SK-N-SH treated with all-trans-retinoic acid at 6 μM for 48 hours (cell line): ENCODE measurements at regions not wholly inside any gene's neighbourhood (a gene's known extent, or its start where the extent isn't known, plus 50 kb on each side); places are given as distances from the start of the nearest gene placed in this dataset.

Experiments used
- ATAC-seq: fragments of 200-7000 bp; cut with Tn5 transposase; 3 replicates; pipeline ENCODE4 v1.9.1; 2020; ENCODE audit warnings: mild to moderate bottlenecking, moderate library complexity
- ARNTL ChIP-seq: fragments of 450-650 bp; formaldehyde crosslinking; IDR thresholded peaks from 2 replicates; pipeline ENCODE4 v1.5.0; 2020; ENCODE audit warnings: low read depth, mild to moderate bottlenecking, moderate library complexity, borderline replicate concordance
- BACH2 ChIP-seq: fragments of 250-450 bp; sonication (Bioruptor Pico); IDR thresholded peaks from 2 replicates; pipeline ENCODE4 v1.9.0; 2021; ENCODE audit warnings: mild to moderate bottlenecking, borderline replicate concordance
- CREB5 ChIP-seq: fragments of 250-450 bp; sonication (Bioruptor Pico); IDR thresholded peaks from 2 replicates; pipeline ENCODE4 v1.5.1; 2020; ENCODE audit warnings: low read depth, mild to moderate bottlenecking, moderate library complexity
- CSDC2 ChIP-seq: fragments of 250-450 bp; sonication (Bioruptor Pico); IDR thresholded peaks from 2 replicates; pipeline ENCODE4 v1.5.0; 2020; ENCODE audit warnings: mild to moderate bottlenecking, moderate library complexity
- CSRNP3 ChIP-seq: fragments of 250-450 bp; sonication (Bioruptor Pico); IDR thresholded peaks from 2 replicates; pipeline ENCODE4 v1.5.1; 2021; ENCODE audit warnings: mild to moderate bottlenecking, moderate library complexity
- ESRRG ChIP-seq: fragments of 250-450 bp; sonication (Bioruptor Pico); IDR thresholded peaks from 2 replicates; pipeline ENCODE4 v1.6.1; 2021; ENCODE audit warnings: mild to moderate bottlenecking
- GLIS3 ChIP-seq: fragments of 250-450 bp; sonication (Bioruptor Pico); IDR thresholded peaks from 2 replicates; pipeline ENCODE4 v1.5.0; 2020; ENCODE audit warnings: mild to moderate bottlenecking, moderate library complexity
- OSR1 ChIP-seq: fragments of 250-450 bp; sonication (Bioruptor Pico); IDR thresholded peaks from 2 replicates; pipeline ENCODE4 v1.8.0; 2022; ENCODE audit warnings: moderate library complexity, mild to moderate bottlenecking, inconsistent platforms
- PATZ1 ChIP-seq: fragments of 250-450 bp; sonication (Bioruptor Pico); IDR thresholded peaks from 2 replicates; pipeline ENCODE4 v1.8.0; 2020; ENCODE audit warnings: mild to moderate bottlenecking, moderate library complexity, borderline replicate concordance
- POU6F1 ChIP-seq: fragments of 250-450 bp; sonication (Bioruptor Pico); IDR thresholded peaks from 2 replicates; pipeline ENCODE4 v1.8.0; 2021; ENCODE audit warnings: low read depth, mild to moderate bottlenecking, moderate library complexity, borderline replicate concordance
- SNAI2 ChIP-seq: fragments of 250-450 bp; sonication (Bioruptor Pico); IDR thresholded peaks from 2 replicates; pipeline ENCODE4 v1.5.0; 2020; ENCODE audit warnings: mild to moderate bottlenecking, moderate library complexity
- TCF4 ChIP-seq: fragments of 250-450 bp; sonication (Bioruptor Pico); IDR thresholded peaks from 2 replicates; pipeline ENCODE4 v1.8.0; 2021; ENCODE audit warnings: mild to moderate bottlenecking, moderate library complexity, borderline replicate concordance
- TOX ChIP-seq: fragments of 250-450 bp; sonication (Bioruptor Pico); IDR thresholded peaks from 2 replicates; pipeline ENCODE4 v1.8.0; 2021; ENCODE audit warnings: mild to moderate bottlenecking, moderate library complexity, borderline replicate concordance
- TSHZ2 ChIP-seq: fragments of 250-450 bp; sonication (Bioruptor Pico); IDR thresholded peaks from 2 replicates; pipeline ENCODE4 v1.5.0; 2020; ENCODE audit warnings: mild to moderate bottlenecking, moderate library complexity
- ZC3H10 ChIP-seq: fragments of 250-450 bp; sonication (Bioruptor Pico); IDR thresholded peaks from 2 replicates; pipeline ENCODE4 v1.5.1; 2021; ENCODE audit warnings: mild to moderate bottlenecking, moderate library complexity
- ZNF565 ChIP-seq: fragments of 450-650 bp; formaldehyde crosslinking; conservative IDR thresholded peaks from 2 replicates; pipeline ENCODE4 v1.5.0; 2020; ENCODE audit warnings: low read depth, mild to moderate bottlenecking, moderate library complexity
- ZNF70 ChIP-seq: fragments of 450-650 bp; formaldehyde crosslinking; IDR thresholded peaks from 2 replicates; pipeline ENCODE4 v1.5.0; 2020; ENCODE audit warnings: mild to moderate bottlenecking, moderate library complexity
- ZNF8 ChIP-seq: fragments of 450-650 bp; formaldehyde crosslinking; IDR thresholded peaks from 2 replicates; pipeline ENCODE4 v1.5.0; 2020; ENCODE audit warnings: mild to moderate bottlenecking, moderate library complexity

GRCh38 chr19:27974082-27974513 lies 1238.9 kb downstream of the UQCRFS1 start (continued):
- TF ChIP-seq CREB5 (CRISPR knock-in tag) (no peak), CSRNP3 (no peak), ZNF565 (CRISPR knock-in tag) (no peak), SNAI2 (no peak), ESRRG (CRISPR knock-in tag) (no peak), GLIS3 (CRISPR knock-in tag) (no peak), TSHZ2 (CRISPR knock-in tag) (no peak)

GRCh38 chr19:27972291-27973040 lies 1240.5 kb downstream of the UQCRFS1 start:
- no peak for TF ChIP-seq BACH2 (CRISPR knock-in tag)
- no peak for TF ChIP-seq CSDC2 (CRISPR knock-in tag)
- no peak for TF ChIP-seq PATZ1 (CRISPR knock-in tag)
- no peak for TF ChIP-seq ZNF565 (CRISPR knock-in tag)
- TF ChIP-seq ZNF70 (CRISPR knock-in tag) = no peak
- TF ChIP-seq POU6F1 = no peak
- TF ChIP-seq TSHZ2 (CRISPR knock-in tag) = no peak
- TF ChIP-seq TCF4 (CRISPR knock-in tag) = no peak
- TF ChIP-seq SNAI2 = no peak
- TF ChIP-seq TOX (CRISPR knock-in tag) = no peak
- TF ChIP-seq ZNF8 = no peak
- no peak for TF ChIP-seq GLIS3 (CRISPR knock-in tag)
- no peak for TF ChIP-seq ZC3H10 (CRISPR knock-in tag)
- TF ChIP-seq ARNTL (CRISPR knock-in tag) = no peak
- no peak for TF ChIP-seq CREB5 (CRISPR knock-in tag)
- no peak for TF ChIP-seq OSR1 (CRISPR knock-in tag)
- TF ChIP-seq ESRRG (CRISPR knock-in tag) = no peak
- ATAC-seq = peak; percentile 82
